Suprapubic skin (tissue), 4 donors: ENCODE measurements at regions not wholly inside any gene's neighbourhood (a gene's known extent, or its start where the extent isn't known, plus 50 kb on each side); places are given as distances from the start of the nearest gene placed in this dataset.

Experiments
- DNase-seq, 2 donors: peaks; one replicate each; pipeline ENCODE4 v3.0.0-alpha.2; 2019; ENCODE audit warnings: low spot score in 2 of 2
- H3K27ac ChIP-seq: fragments of 200-600 bp; sonication (generic); one replicate; pipeline ENCODE4 v1.5.1; 2019
- H3K27me3 ChIP-seq: fragments of 200-600 bp; sonication (generic); one replicate; pipeline ENCODE4 v1.5.1; 2019
- H3K36me3 ChIP-seq: fragments of 200-600 bp; sonication (generic); one replicate; pipeline ENCODE4 v1.5.1; 2019
- H3K4me1 ChIP-seq: fragments of 200-600 bp; sonication (generic); one replicate; pipeline ENCODE4 v1.5.1; 2019
- H3K4me3 ChIP-seq: fragments of 200-600 bp; sonication (generic); one replicate; pipeline ENCODE4 v1.5.1; 2019; ENCODE audit warnings: mild to moderate bottlenecking
- H3K9me3 ChIP-seq: fragments of 200-600 bp; sonication (generic); one replicate; pipeline ENCODE4 v1.5.1; 2019
- CTCF ChIP-seq, 2 donors: fragments of 200-600 bp in 1 of 2; fragments of 450-650 bp in 1 of 2; sonication (generic) in 1 of 2; IDR thresholded peaks; one replicate each; pipeline ENCODE4 v1.5.1; 2016 to 2019; ENCODE audit warnings: antibody characterized with exemption in 2 of 2, mild to moderate bottlenecking in 1 of 2, moderate library complexity in 1 of 2
- EP300 ChIP-seq: sonication (generic); formaldehyde crosslinking; IDR thresholded peaks from one replicate; pipeline ENCODE4 v1.6.1; 2017; ENCODE audit warnings: antibody characterized with exemption
- POLR2A ChIP-seq, 2 donors: fragments of 450-650 bp; IDR thresholded peaks; one replicate each; pipeline ENCODE4 v1.6.1; 2017; ENCODE audit warnings: antibody characterized with exemption in 2 of 2, mild to moderate bottlenecking in 2 of 2, moderate library complexity in 2 of 2
- POLR2AphosphoS5 ChIP-seq, 3 donors: sonication (generic); formaldehyde crosslinking; IDR thresholded peaks; one replicate each; pipeline ENCODE4 v1.6.1; 2017; ENCODE audit warnings: antibody characterized with exemption in 3 of 3
- WGBS: methylation state at CpG from one replicate; pipeline ENCODE4 v1.1.5; 2018; 5-methylcytosine and 5-hydroxymethylcytosine counted together

GRCh38 chr6:14197118-14197517, 79.5 kb downstream of the CD83 start:
- no peak for DNase-seq
- Histone ChIP-seq H3K9me3 (no peaks in the 10 kb centered on the region), H3K27me3 (peaks cover 4% of the 10 kb centered on the region), H3K27ac (no peak overlapping the region), H3K4me1 (peaks cover 4% of the 10 kb centered on the region), H3K36me3 (no peaks in the 10 kb centered on the region), H3K4me3 (no peak overlapping the region)
- 85% methylated on average over 3 of the region's 3 CpGs for WGBS
- TF ChIP-seq POLR2AphosphoS5 (IDR thresholded peaks at IDR 0.05), result no peak
- TF ChIP-seq CTCF (IDR thresholded peaks at IDR 0.05), result no peak
- TF ChIP-seq POLR2A (IDR thresholded peaks at IDR 0.05), result no peak
- no peak for TF ChIP-seq EP300

- Histone ChIP-seq H3K4me1 (no peaks in the 10 kb centered on the region), H3K27me3 (no peaks in the 10 kb centered on the region), H3K9me3 (no peaks in the 10 kb centered on the region), H3K27ac (no peak overlapping the region), H3K36me3 (no peaks in the 10 kb centered on the region), H3K4me3 (no peak overlapping the region)
- DNase-seq, result no peak
- 61% methylated on average over 4 of the region's 4 CpGs for whole genome bisulfite sequencing
- TF ChIP-seq POLR2A (IDR thresholded peaks at IDR 0.05), result no peak
- no peak for TF ChIP-seq CTCF (IDR thresholded peaks at IDR 0.05)
- TF ChIP-seq POLR2AphosphoS5 (IDR thresholded peaks at IDR 0.05), result no peak
- no peak for TF ChIP-seq EP300
Observed at GRCh38 chr6:14200047-14200446, 82.5 kb downstream of the CD83 start.

GRCh38 chr6:14202947-14203346, 85.4 kb downstream of the CD83 start:
- Histone ChIP-seq H3K4me3 (no peak overlapping the region), H3K4me1 (no peaks in the 10 kb centered on the region), H3K27me3 (no peaks in the 10 kb centered on the region), H3K27ac (no peak overlapping the region), H3K36me3 (no peaks in the 10 kb centered on the region), H3K9me3 (no peaks in the 10 kb centered on the region)
- TF ChIP-seq POLR2A (IDR thresholded peaks at IDR 0.05), result no peak
- no peak for TF ChIP-seq EP300
- TF ChIP-seq CTCF (IDR thresholded peaks at IDR 0.05), result no peak
- no peak for TF ChIP-seq POLR2AphosphoS5 (IDR thresholded peaks at IDR 0.05)
- 87% methylated on average over 11 of the region's 11 CpGs for WGBS
- DNase-seq, result no peak

- 86% methylated on average over 3 of the region's 3 CpGs for WGBS
- Histone ChIP-seq H3K4me1 (peaks cover 9% of the 10 kb centered on the region), H3K27me3 (no peaks in the 10 kb centered on the region), H3K27ac (no peak overlapping the region), H3K9me3 (no peaks in the 10 kb centered on the region), H3K4me3 (no peak overlapping the region), H3K36me3 (no peaks in the 10 kb centered on the region)
- no peak for DNase-seq
- TF ChIP-seq POLR2AphosphoS5 (IDR thresholded peaks at IDR 0.05) (no peak), EP300 (no peak), POLR2A (IDR thresholded peaks at IDR 0.05) (no peak)
Observed at GRCh38 chr6:14206391-14206790, 88.8 kb downstream of the CD83 start.

- Histone ChIP-seq H3K36me3 (no peaks in the 10 kb centered on the region), H3K4me1 (peaks cover 17% of the 10 kb centered on the region), H3K4me3 (no peak overlapping the region), H3K27me3 (no peaks in the 10 kb centered on the region), H3K27ac (no peak overlapping the region), H3K9me3 (no peaks in the 10 kb centered on the region)
- TF ChIP-seq POLR2AphosphoS5 (IDR thresholded peaks at IDR 0.05) (no peak), EP300 (no peak), POLR2A (IDR thresholded peaks at IDR 0.05) (no peak), CTCF (IDR thresholded peaks at IDR 0.05) (no peak)
- DNase-seq, result no peak
- WGBS, result 86% methylated on average over 1 of the region's 1 CpG
Observed at GRCh38 chr6:14207448-14207847, 89.9 kb downstream of the CD83 start.

GRCh38 chr6:14209000-14209399, 91.4 kb downstream of the CD83 start:
- WGBS, result 75% methylated on average over 3 of the region's 3 CpGs
- Histone ChIP-seq H3K9me3 (no peaks in the 10 kb centered on the region), H3K27me3 (no peaks in the 10 kb centered on the region), H3K36me3 (no peaks in the 10 kb centered on the region), H3K4me1 (peaks cover 17% of the 10 kb centered on the region), H3K4me3 (no peak overlapping the region), H3K27ac (no peak overlapping the region)
- no peak for DNase-seq
- TF ChIP-seq CTCF (IDR thresholded peaks at IDR 0.05), result no peak
- TF ChIP-seq POLR2AphosphoS5 (IDR thresholded peaks at IDR 0.05), result no peak
